ENCODE measurements at regions not wholly inside any gene's neighbourhood (a gene's known extent, or its start where the extent isn't known, plus 50 kb on each side); places are given as distances from the start of the nearest gene placed in this dataset.

DNA sequence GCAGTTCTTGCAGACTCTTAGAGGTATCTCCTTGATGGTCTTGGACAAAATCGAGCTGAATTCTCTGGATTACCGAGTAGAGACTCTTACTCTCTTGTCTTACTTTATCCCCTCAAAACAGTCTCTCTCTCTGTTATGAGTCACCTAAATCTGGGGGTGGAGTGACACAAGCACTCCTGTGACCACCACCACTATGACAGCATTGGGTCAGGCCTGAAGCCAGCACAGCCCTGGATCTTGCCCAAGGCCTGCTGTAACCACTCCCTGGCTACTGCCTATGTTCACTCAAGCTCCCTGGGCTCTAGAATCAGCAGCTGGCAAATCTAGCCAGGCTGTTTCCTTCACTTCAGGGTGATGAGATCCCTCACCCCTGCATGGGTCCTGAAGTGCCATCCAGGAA is 662.5 kb downstream of the LUZP2 start:
- Mint-ChIP-seq H3K4me3 (no peak overlapping the region), H3K4me1 (no peaks in the 10 kb centered on the region), H3K27me3 (ENCODE audit: low read depth, poor library complexity) (peaks cover 3% of the 10 kb centered on the region), H3K27ac (no peak overlapping the region), H3K9me3 (peaks cover 24% of the 10 kb centered on the region), H3K36me3 (ENCODE audit: low read depth) (no peaks in the 10 kb centered on the region)
- TF ChIP-seq, protein P1, sequence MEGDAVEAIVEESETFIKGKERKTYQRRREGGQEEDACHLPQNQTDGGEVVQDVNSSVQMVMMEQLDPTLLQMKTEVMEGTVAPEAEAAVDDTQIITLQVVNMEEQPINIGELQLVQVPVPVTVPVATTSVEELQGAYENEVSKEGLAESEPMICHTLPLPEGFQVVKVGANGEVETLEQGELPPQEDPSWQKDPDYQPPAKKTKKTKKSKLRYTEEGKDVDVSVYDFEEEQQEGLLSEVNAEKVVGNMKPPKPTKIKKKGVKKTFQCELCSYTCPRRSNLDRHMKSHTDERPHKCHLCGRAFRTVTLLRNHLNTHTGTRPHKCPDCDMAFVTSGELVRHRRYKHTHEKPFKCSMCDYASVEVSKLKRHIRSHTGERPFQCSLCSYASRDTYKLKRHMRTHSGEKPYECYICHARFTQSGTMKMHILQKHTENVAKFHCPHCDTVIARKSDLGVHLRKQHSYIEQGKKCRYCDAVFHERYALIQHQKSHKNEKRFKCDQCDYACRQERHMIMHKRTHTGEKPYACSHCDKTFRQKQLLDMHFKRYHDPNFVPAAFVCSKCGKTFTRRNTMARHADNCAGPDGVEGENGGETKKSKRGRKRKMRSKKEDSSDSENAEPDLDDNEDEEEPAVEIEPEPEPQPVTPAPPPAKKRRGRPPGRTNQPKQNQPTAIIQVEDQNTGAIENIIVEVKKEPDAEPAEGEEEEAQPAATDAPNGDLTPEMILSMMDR (IDR thresholded peaks at IDR 0.05): no peak
- DNase-seq: no peak

DNA sequence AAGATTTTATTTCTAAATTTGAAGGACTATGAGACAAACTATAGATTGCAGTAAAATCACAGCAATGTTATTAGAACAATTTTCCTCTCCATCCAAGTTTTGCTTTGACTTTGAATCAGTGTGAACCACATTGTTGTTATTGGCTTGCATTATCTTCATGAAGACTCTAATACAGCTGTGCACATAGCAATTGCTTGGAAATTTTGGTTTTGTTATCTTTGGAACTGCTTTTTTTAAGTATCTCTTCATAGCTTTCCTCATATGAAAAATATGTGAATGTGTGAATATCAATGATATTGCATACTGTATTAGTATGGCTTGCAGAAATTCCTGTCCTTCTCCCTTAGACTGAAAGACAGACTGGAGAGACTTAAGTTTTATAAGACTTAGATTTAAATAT is 666.6 kb downstream of the LUZP2 start:
- TF ChIP-seq, protein P1 (IDR thresholded peaks at IDR 0.05): no peak
- H3K9me3 Mint-ChIP-seq: peaks cover 15% of the 10 kb centered on the region
- no peak for DNase-seq
- H3K4me1 Mint-ChIP-seq: no peaks in the 10 kb centered on the region
- no peak overlapping the region for H3K27ac Mint-ChIP-seq
- H3K4me3 Mint-ChIP-seq: no peak overlapping the region
- peaks cover 3% of the 10 kb centered on the region for H3K27me3 Mint-ChIP-seq (ENCODE audit: low read depth, poor library complexity)
- no peaks in the 10 kb centered on the region for H3K36me3 Mint-ChIP-seq (ENCODE audit: low read depth)

DNA sequence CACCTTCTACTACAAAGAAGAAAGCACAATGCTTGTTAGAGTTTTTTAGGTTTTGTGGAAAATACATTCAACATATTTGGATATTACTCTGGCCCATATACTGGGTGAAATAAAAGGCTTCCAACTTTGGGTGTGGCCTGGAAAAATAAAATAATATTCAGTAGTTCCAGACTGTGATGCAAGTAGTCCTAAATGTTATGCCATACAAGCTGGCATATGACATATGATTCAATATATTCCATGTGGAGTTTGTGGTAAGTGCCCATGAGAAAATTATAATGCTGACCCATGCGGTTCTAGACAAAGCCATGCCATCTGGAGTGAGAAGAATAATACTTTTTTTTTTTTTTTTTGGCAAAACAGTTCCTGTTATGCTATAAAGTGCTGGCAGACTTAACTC is 683.3 kb downstream of the LUZP2 start:
- Mint-ChIP-seq H3K27ac (no peak overlapping the region), H3K9me3 (no peaks in the 10 kb centered on the region), H3K36me3 (ENCODE audit: low read depth) (no peaks in the 10 kb centered on the region), H3K27me3 (ENCODE audit: low read depth, poor library complexity) (no peaks in the 10 kb centered on the region), H3K4me3 (no peak overlapping the region), H3K4me1 (no peaks in the 10 kb centered on the region)
- TF ChIP-seq, protein P1 (IDR thresholded peaks at IDR 0.05): no peak
- DNase-seq: no peak

DNA sequence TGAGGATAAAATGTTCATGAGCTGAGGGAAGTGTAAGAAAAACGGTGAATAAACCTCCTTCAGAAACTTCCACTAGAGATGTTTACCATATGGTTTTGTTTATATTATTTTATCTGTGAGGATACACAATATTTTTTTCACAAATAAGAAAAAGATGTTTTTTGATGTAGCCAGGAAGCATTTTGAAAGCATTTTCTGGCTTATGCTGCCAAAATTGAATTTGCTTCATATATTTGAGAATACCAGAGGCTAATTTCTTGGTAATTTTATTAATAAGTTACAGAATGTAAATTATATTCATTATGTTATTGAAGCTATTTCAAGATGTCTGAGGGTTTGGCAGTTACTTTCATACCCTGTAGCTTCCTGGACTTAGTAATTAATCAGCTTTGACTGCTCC is 686.6 kb downstream of the LUZP2 start:
- no peak overlapping the region for H3K27ac Mint-ChIP-seq
- no peaks in the 10 kb centered on the region for H3K36me3 Mint-ChIP-seq (ENCODE audit: low read depth)
- no peaks in the 10 kb centered on the region for H3K4me1 Mint-ChIP-seq
- H3K9me3 Mint-ChIP-seq: no peaks in the 10 kb centered on the region
- no peak for DNase-seq
- H3K4me3 Mint-ChIP-seq: no peak overlapping the region
- TF ChIP-seq, protein P1 (IDR thresholded peaks at IDR 0.05): no peak
- H3K27me3 Mint-ChIP-seq (ENCODE audit: low read depth, poor library complexity): no peaks in the 10 kb centered on the region

DNA sequence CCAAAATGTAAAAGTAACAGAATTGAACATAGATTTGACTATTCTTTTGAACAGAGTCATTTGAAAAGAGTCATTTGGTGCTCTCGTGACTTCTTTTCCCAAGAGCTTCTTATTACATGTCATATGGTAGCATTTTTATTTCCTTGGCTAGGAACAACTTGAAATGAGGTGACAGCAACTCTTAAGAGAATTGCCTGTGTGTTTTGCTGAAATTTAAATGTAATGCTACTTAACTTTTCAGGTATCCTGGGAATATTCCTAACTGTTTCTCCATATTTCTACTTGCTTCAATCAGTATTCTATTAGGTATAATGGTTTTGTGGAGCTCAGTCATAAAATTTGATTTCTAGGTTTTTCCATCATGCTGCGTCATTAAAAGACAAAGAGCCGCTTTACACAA is 700.7 kb downstream of the LUZP2 start:
- DNase-seq: no peak
- Mint-ChIP-seq H3K36me3 (ENCODE audit: low read depth) (no peaks in the 10 kb centered on the region), H3K4me1 (no peaks in the 10 kb centered on the region), H3K9me3 (no peaks in the 10 kb centered on the region), H3K27me3 (ENCODE audit: low read depth, poor library complexity) (peaks cover 4% of the 10 kb centered on the region), H3K4me3 (no peak overlapping the region), H3K27ac (no peak overlapping the region)
- TF ChIP-seq, protein P1 (IDR thresholded peaks at IDR 0.05): no peak

DNA sequence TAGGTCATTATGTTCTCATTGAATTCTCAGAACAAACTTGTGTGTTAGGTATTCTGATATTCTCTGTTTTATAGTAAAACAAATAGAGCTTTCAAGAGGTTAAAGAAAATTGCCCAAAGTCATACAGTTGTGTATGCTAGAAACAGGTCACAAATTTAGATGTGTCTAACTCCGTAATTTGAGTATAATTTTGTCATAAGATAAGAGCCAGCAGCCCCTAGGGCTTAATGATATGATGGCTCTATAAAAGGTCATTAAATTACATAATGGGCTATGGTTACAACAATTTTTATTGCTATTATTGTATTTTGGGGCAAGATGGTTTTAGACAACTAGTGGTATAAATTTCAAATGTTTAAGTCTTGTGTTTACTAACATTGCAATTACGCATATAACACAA is 701.9 kb downstream of the LUZP2 start:
- H3K27ac Mint-ChIP-seq: no peak overlapping the region
- H3K9me3 Mint-ChIP-seq: no peaks in the 10 kb centered on the region
- TF ChIP-seq, protein P1 (IDR thresholded peaks at IDR 0.05): no peak
- H3K4me1 Mint-ChIP-seq: no peaks in the 10 kb centered on the region
- H3K36me3 Mint-ChIP-seq (ENCODE audit: low read depth): no peaks in the 10 kb centered on the region
- no peak for DNase-seq
- peaks cover 4% of the 10 kb centered on the region for H3K27me3 Mint-ChIP-seq (ENCODE audit: low read depth, poor library complexity)
- H3K4me3 Mint-ChIP-seq: no peak overlapping the region

Data from nephron progenitor cell (in vitro differentiated cells).